ENCODE measurements at regions not wholly inside any gene's neighbourhood (a gene's known extent, or its start where the extent isn't known, plus 50 kb on each side); places are given as distances from the start of the nearest gene placed in this dataset.

DNA sequence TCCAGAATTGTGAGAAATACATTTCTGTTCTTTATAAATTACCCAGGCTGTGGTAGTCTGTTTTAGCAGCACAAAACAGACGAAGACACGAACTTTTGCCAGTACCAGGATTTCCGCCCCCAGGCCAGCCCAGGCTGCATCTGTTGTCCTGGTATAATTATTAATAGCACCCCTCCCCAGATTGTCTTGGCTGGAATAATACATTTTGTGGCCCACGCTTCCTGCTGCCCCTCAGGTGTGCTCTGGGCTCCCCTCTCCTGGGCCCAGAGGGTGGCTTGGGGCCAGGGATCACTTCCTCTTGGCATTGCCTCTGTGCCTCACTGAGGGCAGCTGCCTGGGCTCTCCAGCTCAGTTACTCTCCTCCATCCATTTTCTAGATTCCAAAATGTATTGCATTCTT, 102.1 kb upstream of the HS6ST1 start:
- H3K27me3 ChIP-seq (ENCODE audit: control insufficient read depth, insufficient read depth, low read length): no peaks in the 10 kb centered on the region
- no peak overlapping the region for H3K27ac ChIP-seq (ENCODE audit: low read depth, low read length)
- no peaks in the 10 kb centered on the region for H3K36me3 ChIP-seq (ENCODE audit: control insufficient read depth, insufficient read depth, low read length)

DNA sequence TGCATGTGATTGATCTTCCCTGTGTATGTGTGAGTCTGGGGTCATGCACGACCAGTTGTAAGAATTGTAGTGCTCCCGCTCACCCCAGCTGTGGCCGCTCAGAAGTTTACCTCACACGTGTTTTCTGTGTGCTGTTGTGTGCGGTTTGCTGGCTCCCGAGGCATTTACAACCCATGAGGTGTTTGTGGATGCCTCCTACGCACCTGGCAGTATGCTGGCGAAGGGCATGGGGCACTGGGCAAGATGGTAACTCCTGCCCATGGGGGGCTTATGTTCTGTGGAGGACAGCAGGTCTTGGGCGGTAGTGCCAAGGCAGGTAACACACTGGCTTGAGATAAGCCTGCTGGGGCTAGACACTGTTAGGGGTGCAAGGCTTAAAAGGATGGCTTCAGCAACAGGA, 102.6 kb upstream of the HS6ST1 start:
- Histone ChIP-seq H3K36me3 (ENCODE audit: control insufficient read depth, insufficient read depth, low read length) (no peaks in the 10 kb centered on the region), H3K9ac (ENCODE audit: low read length) (no peak overlapping the region), H3K9me3 (ENCODE audit: control insufficient read depth, insufficient read depth, low read depth, low read length) (peaks cover 32% of the 10 kb centered on the region), H3K27ac (ENCODE audit: low read depth, low read length) (no peak overlapping the region), H3K4me1 (ENCODE audit: control insufficient read depth, insufficient read depth, low read length) (peaks cover 13% of the 10 kb centered on the region; the same call in 1 of the 2 replicates), H3K27me3 (ENCODE audit: control insufficient read depth, insufficient read depth, low read length) (no peaks in the 10 kb centered on the region), H3K4me3 (ENCODE audit: low read depth, low read length) (no peak overlapping the region)

More for the DNA sequence above, 102.1 kb upstream of the HS6ST1 start:
- Histone ChIP-seq H3K9me3 (ENCODE audit: control insufficient read depth, insufficient read depth, low read depth, low read length) (peaks cover 32% of the 10 kb centered on the region), H3K9ac (ENCODE audit: low read length) (no peak overlapping the region), H3K4me3 (ENCODE audit: low read depth, low read length) (no peak overlapping the region), H3K4me1 (ENCODE audit: control insufficient read depth, insufficient read depth, low read length) (peaks cover 12% of the 10 kb centered on the region; the same call in 1 of the 2 replicates)

DNA sequence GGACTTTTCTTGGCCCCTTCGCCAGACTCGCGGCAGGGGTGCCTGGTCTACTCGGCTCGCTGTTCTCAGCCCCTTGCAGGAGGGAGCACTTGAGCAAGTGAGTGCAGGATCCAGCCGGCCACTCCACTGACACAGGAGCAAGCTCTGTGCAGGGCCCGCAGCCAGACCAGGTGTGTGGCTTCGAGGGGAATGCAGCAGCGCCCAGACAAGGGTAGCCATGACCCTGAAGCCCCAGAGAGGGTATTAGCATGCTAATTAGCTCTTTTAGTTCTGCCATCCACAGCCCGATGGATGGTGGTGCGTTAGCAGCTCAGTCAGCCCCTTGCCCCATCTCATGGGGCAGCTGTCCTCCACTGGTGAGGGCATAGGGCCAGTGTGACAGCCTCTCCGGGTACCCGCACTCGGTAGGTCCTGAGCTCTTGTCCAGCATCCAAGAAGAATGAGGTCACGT, 103.2 kb upstream of the HS6ST1 start:
- no peaks in the 10 kb centered on the region for H3K27me3 ChIP-seq (ENCODE audit: control insufficient read depth, insufficient read depth, low read length)
- no peak overlapping the region for H3K4me3 ChIP-seq (ENCODE audit: low read depth, low read length)
- no peak overlapping the region for H3K27ac ChIP-seq (ENCODE audit: low read depth, low read length)
- H3K4me1 ChIP-seq (ENCODE audit: control insufficient read depth, insufficient read depth, low read length): peaks cover 13% of the 10 kb centered on the region; the same call in 1 of the 2 replicates
- no peak overlapping the region for H3K9ac ChIP-seq (ENCODE audit: low read length)
- H3K9me3 ChIP-seq (ENCODE audit: control insufficient read depth, insufficient read depth, low read depth, low read length): peaks cover 32% of the 10 kb centered on the region
- no peaks in the 10 kb centered on the region for H3K36me3 ChIP-seq (ENCODE audit: control insufficient read depth, insufficient read depth, low read length)

DNA sequence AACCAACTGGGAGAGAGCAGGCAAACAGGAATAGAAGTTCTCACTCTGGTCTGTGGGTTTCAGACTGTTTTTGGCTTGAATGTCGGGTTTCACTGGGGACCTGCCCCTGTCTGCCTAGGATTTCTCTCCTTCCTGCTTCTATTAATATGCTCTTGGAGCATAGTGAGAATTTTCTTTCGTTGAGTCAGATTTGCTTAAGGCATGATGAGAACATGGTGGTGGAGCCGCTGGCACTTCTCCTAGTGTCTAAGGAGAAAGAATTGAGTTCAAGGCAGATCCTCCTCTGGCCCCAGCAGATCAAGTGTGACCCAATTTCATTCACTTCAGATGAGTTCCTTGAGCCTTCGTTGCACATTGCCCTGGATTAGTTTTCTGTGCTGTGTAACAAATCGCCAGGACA, 103.9 kb upstream of the HS6ST1 start:
- Histone ChIP-seq H3K4me3 (ENCODE audit: low read depth, low read length) (no peak overlapping the region), H3K27ac (ENCODE audit: low read depth, low read length) (no peak overlapping the region), H3K4me1 (ENCODE audit: control insufficient read depth, insufficient read depth, low read length) (peaks cover 18% of the 10 kb centered on the region; the same call in 1 of the 2 replicates), H3K27me3 (ENCODE audit: control insufficient read depth, insufficient read depth, low read length) (no peaks in the 10 kb centered on the region), H3K9me3 (ENCODE audit: control insufficient read depth, insufficient read depth, low read depth, low read length) (peaks cover 32% of the 10 kb centered on the region), H3K9ac (ENCODE audit: low read length) (no peak overlapping the region), H3K36me3 (ENCODE audit: control insufficient read depth, insufficient read depth, low read length) (no peaks in the 10 kb centered on the region)

DNA sequence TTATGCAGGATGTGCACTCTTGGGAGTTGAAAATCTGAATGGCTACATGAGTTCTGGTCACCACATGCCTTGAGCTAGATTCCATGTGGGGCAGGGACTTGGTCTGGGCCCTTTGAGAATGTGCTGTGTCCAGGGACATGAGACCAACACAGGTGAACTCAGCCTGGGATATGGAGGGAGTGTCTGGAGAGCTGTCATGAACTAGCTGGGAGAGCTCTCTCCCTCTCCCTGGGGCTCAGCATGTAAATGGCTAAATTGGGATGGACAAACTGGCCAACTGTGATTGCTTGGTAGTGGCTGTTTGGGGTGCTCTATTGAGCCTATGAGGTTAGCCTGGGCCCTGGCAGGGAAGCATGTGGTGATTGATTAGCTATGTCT, 105.1 kb upstream of the HS6ST1 start:
- Histone ChIP-seq H3K4me1 (ENCODE audit: control insufficient read depth, insufficient read depth, low read length) (peaks cover 18% of the 10 kb centered on the region; the same call in 1 of the 2 replicates), H3K9me3 (ENCODE audit: control insufficient read depth, insufficient read depth, low read depth, low read length) (peaks cover 32% of the 10 kb centered on the region), H3K4me3 (ENCODE audit: low read depth, low read length) (no peak overlapping the region), H3K9ac (ENCODE audit: low read length) (no peak overlapping the region), H3K27me3 (ENCODE audit: control insufficient read depth, insufficient read depth, low read length) (no peaks in the 10 kb centered on the region), H3K36me3 (ENCODE audit: control insufficient read depth, insufficient read depth, low read length) (no peaks in the 10 kb centered on the region), H3K27ac (ENCODE audit: low read depth, low read length) (no peak overlapping the region)

DNA sequence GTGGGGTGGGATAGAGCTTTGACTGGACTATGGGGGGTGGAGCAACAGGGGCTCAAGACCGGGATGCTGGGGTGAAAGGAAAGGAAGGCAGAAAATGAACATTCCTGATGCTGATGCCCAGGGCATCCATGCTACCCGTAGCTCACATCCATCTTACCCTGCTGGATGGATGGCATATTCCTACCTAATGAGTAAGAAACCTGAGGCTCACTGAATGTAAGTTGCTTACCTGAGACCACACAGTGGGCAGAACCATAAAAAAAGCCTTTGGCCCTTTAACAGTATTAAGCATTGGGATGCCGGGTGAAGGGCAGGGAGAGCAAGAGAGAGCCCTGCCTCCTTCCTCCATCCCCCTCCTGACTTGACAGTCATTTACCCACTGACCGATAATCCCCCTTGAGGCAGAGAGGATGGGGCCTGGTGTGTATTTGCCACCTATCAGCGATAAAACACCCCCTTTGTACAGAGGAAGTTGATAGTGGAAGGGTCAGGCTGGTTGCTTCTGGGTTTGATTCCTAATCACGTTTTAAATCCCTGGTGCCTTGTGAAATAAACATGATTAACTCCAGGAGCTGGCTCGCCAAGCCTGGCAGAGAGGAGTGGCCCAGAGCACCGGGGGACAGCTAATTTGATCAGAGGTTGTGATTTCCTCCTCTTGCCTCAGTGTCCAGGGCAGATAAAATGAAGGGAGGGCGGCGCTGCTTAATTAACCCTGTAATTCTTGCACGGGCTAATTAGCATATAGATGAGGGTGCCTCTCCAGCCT, 105.9 kb upstream of the HS6ST1 start:
- no peak overlapping the region for H3K27ac ChIP-seq (ENCODE audit: low read depth, low read length)
- H3K9ac ChIP-seq (ENCODE audit: low read length): no peak overlapping the region
- peaks cover 18% of the 10 kb centered on the region; the same call in 1 of the 2 replicates for H3K4me1 ChIP-seq (ENCODE audit: control insufficient read depth, insufficient read depth, low read length)

DNA sequence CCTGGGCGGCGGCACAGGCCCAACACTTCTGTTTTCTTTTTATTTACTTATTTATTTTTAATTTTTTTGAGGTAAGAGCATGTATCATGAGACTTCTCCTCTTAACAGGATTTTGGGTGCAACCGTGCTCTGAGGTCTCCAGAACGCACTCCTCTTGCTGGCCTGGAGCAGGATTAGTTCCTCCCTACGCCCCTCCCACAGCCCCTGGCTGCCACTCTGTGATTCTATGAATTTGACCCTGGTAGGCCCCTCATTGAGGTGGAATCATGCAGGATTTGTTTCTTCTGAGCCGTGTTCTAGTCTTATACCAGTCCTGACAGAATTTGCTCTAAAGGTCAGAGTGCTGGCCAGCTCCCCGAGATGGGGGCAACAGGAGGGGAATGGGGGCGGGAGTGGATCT, 106.5 kb upstream of the HS6ST1 start:
- Histone ChIP-seq H3K36me3 (ENCODE audit: control insufficient read depth, insufficient read depth, low read length) (no peaks in the 10 kb centered on the region), H3K4me1 (ENCODE audit: control insufficient read depth, insufficient read depth, low read length) (peaks cover 18% of the 10 kb centered on the region; the same call in 1 of the 2 replicates), H3K27me3 (ENCODE audit: control insufficient read depth, insufficient read depth, low read length) (no peaks in the 10 kb centered on the region), H3K9ac (ENCODE audit: low read length) (peak overlapping the region; percentile 7), H3K27ac (ENCODE audit: low read depth, low read length) (no peak overlapping the region), H3K9me3 (ENCODE audit: control insufficient read depth, insufficient read depth, low read depth, low read length) (peaks cover 25% of the 10 kb centered on the region), H3K4me3 (ENCODE audit: low read depth, low read length) (no peak overlapping the region)

More for the DNA sequence above, 105.9 kb upstream of the HS6ST1 start:
- Histone ChIP-seq H3K27me3 (ENCODE audit: control insufficient read depth, insufficient read depth, low read length) (no peaks in the 10 kb centered on the region), H3K36me3 (ENCODE audit: control insufficient read depth, insufficient read depth, low read length) (no peaks in the 10 kb centered on the region), H3K4me3 (ENCODE audit: low read depth, low read length) (no peak overlapping the region), H3K9me3 (ENCODE audit: control insufficient read depth, insufficient read depth, low read depth, low read length) (peaks cover 32% of the 10 kb centered on the region)

DNA sequence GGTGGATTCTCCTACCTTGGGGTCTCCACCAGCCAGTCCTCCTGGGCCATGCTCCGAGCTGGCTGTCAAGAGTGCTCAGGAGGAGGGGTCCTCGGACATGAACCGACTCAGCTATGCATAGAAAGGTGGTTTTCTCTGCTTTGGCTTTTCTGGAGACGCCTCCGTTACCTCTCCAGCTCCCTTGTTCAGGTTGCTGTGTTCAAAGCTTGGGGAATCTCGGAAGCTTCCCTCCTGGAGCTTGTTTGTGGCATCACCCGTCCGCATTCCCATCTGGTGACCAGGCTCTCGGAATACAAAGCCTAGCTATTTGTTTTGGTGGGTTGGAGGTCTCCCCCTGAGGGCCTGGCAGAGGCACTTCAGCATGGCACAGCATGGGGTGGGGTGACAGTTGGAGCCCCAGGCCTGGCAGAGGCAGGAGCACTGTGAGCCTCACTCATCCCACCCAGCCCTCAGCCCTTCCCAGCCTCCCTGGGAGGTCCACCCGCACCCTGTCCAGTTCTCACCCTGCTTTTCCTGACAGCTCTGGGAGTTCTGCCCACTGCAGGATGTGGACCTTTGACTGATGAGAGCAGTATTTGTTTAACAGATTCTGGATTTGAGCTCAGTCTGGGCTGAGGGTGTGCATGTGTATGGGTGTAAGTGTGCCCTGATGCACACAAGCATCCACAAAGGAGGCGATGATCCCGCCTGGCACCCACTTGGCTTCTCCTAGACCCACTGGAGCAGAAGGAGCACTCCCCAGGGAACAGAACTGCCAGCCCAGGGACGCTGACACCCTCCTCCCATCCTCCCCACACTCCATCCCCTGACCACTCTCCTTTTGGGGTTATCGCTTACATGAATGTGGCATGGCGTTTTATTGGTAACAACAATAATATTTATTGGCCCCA, 107.3 kb upstream of the HS6ST1 start:
- no peak overlapping the region for H3K4me3 ChIP-seq (ENCODE audit: low read depth, low read length)
- H3K9ac ChIP-seq (ENCODE audit: low read length): peak overlapping the region; percentile 7
- peaks cover 18% of the 10 kb centered on the region; the same call in 1 of the 2 replicates for H3K4me1 ChIP-seq (ENCODE audit: control insufficient read depth, insufficient read depth, low read length)
- H3K27ac ChIP-seq (ENCODE audit: low read depth, low read length): no peak overlapping the region
- peaks cover 24% of the 10 kb centered on the region for H3K9me3 ChIP-seq (ENCODE audit: control insufficient read depth, insufficient read depth, low read depth, low read length)
- H3K27me3 ChIP-seq (ENCODE audit: control insufficient read depth, insufficient read depth, low read length): no peaks in the 10 kb centered on the region
- H3K36me3 ChIP-seq (ENCODE audit: control insufficient read depth, insufficient read depth, low read length): no peaks in the 10 kb centered on the region

DNA sequence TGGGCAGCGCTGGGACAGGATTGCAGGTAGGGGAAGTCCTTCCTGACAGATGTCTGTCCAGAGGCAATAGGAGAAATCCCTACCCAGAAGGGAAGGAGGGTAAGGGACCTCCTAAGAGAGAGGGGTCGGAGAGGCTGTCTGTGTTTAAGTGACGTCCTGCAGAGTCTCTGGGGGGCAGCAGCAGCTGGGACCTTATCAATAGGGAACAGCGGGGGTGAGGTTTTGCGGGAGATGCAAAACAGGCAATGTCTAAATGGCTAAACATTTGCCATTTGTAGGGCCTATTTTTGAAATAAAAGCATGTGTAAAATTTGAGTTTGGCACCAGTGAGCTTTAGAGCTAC, 108.7 kb upstream of the HS6ST1 start:
- no peaks in the 10 kb centered on the region for H3K36me3 ChIP-seq (ENCODE audit: control insufficient read depth, insufficient read depth, low read length)
- no peak overlapping the region for H3K4me3 ChIP-seq (ENCODE audit: low read depth, low read length)
- peaks cover 15% of the 10 kb centered on the region; the same call in 1 of the 2 replicates for H3K9me3 ChIP-seq (ENCODE audit: control insufficient read depth, insufficient read depth, low read depth, low read length)
- no peaks in the 10 kb centered on the region for H3K27me3 ChIP-seq (ENCODE audit: control insufficient read depth, insufficient read depth, low read length)
- no peak overlapping the region for H3K27ac ChIP-seq (ENCODE audit: low read depth, low read length)
- H3K9ac ChIP-seq (ENCODE audit: low read length): no peak overlapping the region
- peaks cover 18% of the 10 kb centered on the region; the same call in 1 of the 2 replicates for H3K4me1 ChIP-seq (ENCODE audit: control insufficient read depth, insufficient read depth, low read length)

DNA sequence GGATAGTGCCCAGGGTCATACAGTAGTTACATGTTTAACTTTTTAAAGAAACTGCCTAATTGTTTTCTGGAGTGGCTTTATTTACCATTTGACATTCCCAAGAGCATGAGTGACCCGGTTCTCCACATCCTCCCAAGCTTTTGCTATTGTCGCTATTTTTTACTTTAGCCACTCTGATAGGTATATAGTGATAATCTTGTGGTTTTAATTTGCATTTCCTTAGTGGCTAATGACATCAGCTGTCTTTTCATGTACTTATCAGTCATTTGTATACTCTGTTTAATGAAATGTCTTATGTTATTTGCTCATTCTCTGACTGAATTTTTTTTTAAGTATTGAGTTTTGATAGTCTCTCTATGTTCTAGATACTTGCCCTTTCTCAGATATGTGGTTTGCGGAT, 109.7 kb upstream of the HS6ST1 start:
- Histone ChIP-seq H3K9ac (ENCODE audit: low read length) (no peak overlapping the region), H3K4me1 (ENCODE audit: control insufficient read depth, insufficient read depth, low read length) (peaks cover 18% of the 10 kb centered on the region; the same call in 1 of the 2 replicates), H3K4me3 (ENCODE audit: low read depth, low read length) (no peak overlapping the region), H3K27me3 (ENCODE audit: control insufficient read depth, insufficient read depth, low read length) (no peaks in the 10 kb centered on the region), H3K9me3 (ENCODE audit: control insufficient read depth, insufficient read depth, low read depth, low read length) (peaks cover 6% of the 10 kb centered on the region; the same call in 1 of the 2 replicates), H3K36me3 (ENCODE audit: control insufficient read depth, insufficient read depth, low read length) (no peaks in the 10 kb centered on the region), H3K27ac (ENCODE audit: low read depth, low read length) (no peak overlapping the region)

DNA sequence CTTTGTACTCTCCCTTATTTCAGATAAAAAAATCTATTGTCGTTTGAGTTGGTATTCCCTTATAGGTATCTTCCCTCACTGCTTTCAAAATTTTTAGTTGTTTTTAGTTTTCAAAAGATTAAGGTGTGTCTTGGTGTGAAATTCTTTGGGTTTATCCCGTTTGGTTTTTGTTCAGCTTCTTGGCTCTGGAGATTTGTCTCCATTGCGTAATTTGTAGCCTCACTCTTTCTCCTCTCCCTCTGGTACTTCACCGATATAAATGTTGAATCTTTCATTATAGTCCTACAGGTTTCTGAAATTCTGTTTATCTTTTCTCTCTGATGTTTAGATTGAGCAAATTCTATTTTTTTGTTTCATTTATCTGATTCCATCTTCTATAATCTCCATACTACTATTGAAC, 113.8 kb upstream of the HS6ST1 start:
- Histone ChIP-seq H3K36me3 (ENCODE audit: control insufficient read depth, insufficient read depth, low read length) (no peaks in the 10 kb centered on the region), H3K4me1 (ENCODE audit: control insufficient read depth, insufficient read depth, low read length) (peaks cover 1% of the 10 kb centered on the region; the same call in 1 of the 2 replicates), H3K4me3 (ENCODE audit: low read depth, low read length) (no peak overlapping the region), H3K27me3 (ENCODE audit: control insufficient read depth, insufficient read depth, low read length) (no peaks in the 10 kb centered on the region), H3K27ac (ENCODE audit: low read depth, low read length) (no peak overlapping the region), H3K9ac (ENCODE audit: low read length) (no peak overlapping the region), H3K9me3 (ENCODE audit: control insufficient read depth, insufficient read depth, low read depth, low read length) (peaks cover 6% of the 10 kb centered on the region; the same call in 1 of the 2 replicates)
